ENCODE measurements at regions not wholly inside any gene's neighbourhood (a gene's known extent, or its start where the extent isn't known, plus 50 kb on each side); places are given as distances from the start of the nearest gene placed in this dataset.

- TF ChIP-seq CTCF (IDR thresholded peaks at IDR 0.05): peak in 4 of 6 experiments; percentile 28 to 86 (median 80)
- TF ChIP-seq POLR2A (IDR thresholded peaks at IDR 0.05): no peak
Observed at GRCh38 chr4:149031399-149031798, 589.2 kb upstream of the NR3C2 start.

Data from Peyer's patch (tissue), 4 donors.